Kidney epithelial cell (primary cell): ENCODE measurements at regions not wholly inside any gene's neighbourhood (a gene's known extent, or its start where the extent isn't known, plus 50 kb on each side); places are given as distances from the start of the nearest gene placed in this dataset.

Source experiments
- DNase-seq: peaks from one replicate; pipeline ENCODE4 v3.0.0-alpha.2; 2010; ENCODE audit warnings: low read depth
- H3K27me3 ChIP-seq: 2 replicates; pipeline ENCODE4 v1.6.0; 2011; ENCODE audit warnings: low read length; ENCODE audit not compliant: control insufficient read depth, insufficient read depth
- H3K36me3 ChIP-seq: 2 replicates; pipeline ENCODE4 v1.5.1; 2011; ENCODE audit warnings: low read length; ENCODE audit not compliant: control insufficient read depth, insufficient read depth
- H3K4me3 ChIP-seq: 2 replicates; pipeline ENCODE4 v1.5.1; 2011; ENCODE audit warnings: low read depth, mild to moderate bottlenecking, control low read depth, low read length
- TF ChIP-seq, protein P1 (sequence below): IDR thresholded peaks from 2 replicates; pipeline ENCODE4 v1.5.1; 2011; ENCODE audit warnings: mild to moderate bottlenecking, moderate library complexity, low read length, control low read depth, inconsistent platforms; ENCODE audit not compliant: insufficient read depth, poor library complexity, severe bottlenecking

DNA sequence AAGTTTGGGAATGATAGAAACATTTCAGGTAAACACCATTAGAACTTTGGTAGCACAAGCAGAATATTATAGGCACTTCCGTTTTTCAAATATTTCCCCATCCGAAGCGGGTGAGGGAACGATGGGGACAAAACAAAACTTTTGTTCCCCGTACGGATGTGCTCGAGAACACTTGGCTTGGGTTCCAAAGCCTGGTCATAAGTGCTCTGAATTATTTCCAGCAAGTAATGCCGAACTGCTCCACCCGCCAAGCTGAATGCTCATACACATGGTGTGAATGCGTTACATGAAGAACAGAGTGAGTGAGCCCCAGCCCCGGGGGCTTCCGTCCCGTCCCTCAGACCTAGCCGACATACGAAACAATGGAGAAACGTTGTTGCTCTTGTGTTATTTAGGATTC, 438.2 kb upstream of the ARRDC4 start:
- Histone ChIP-seq H3K4me3 (no peak overlapping the region), H3K36me3 (no peaks in the 10 kb centered on the region), H3K27me3 (no peaks in the 10 kb centered on the region)
- TF ChIP-seq, protein P1, sequence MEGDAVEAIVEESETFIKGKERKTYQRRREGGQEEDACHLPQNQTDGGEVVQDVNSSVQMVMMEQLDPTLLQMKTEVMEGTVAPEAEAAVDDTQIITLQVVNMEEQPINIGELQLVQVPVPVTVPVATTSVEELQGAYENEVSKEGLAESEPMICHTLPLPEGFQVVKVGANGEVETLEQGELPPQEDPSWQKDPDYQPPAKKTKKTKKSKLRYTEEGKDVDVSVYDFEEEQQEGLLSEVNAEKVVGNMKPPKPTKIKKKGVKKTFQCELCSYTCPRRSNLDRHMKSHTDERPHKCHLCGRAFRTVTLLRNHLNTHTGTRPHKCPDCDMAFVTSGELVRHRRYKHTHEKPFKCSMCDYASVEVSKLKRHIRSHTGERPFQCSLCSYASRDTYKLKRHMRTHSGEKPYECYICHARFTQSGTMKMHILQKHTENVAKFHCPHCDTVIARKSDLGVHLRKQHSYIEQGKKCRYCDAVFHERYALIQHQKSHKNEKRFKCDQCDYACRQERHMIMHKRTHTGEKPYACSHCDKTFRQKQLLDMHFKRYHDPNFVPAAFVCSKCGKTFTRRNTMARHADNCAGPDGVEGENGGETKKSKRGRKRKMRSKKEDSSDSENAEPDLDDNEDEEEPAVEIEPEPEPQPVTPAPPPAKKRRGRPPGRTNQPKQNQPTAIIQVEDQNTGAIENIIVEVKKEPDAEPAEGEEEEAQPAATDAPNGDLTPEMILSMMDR: no peak
- no peak for DNase-seq

GRCh38 chr15:97525809-97526208, 434.7 kb upstream of the ARRDC4 start:
- TF ChIP-seq, protein P1: no peak
- no peak overlapping the region for H3K4me3 ChIP-seq
- no peaks in the 10 kb centered on the region for H3K36me3 ChIP-seq
- no peaks in the 10 kb centered on the region for H3K27me3 ChIP-seq
- no peak for DNase-seq

DNA sequence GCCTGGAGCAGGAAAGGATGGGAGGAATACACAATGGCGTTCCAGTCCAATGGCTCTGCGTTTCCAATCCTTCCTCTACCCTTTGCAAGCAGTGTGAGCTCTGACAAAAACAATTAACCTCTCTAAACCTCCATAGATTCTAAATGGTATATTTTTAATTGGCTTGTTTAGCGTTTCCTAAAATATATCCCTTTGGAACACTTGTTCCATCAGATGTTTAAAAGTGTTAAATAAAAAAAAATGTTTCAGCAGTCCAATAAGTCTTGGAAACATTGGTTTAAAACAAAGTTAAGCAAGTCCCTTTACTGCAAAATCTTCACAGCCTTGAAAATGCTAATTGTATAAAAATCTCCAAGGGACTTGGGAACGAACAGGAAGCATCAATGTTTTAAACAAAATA, 432.3 kb upstream of the ARRDC4 start:
- TF ChIP-seq, protein P1: no peak
- H3K4me3 ChIP-seq: no peak overlapping the region
- H3K36me3 ChIP-seq: no peaks in the 10 kb centered on the region
- no peaks in the 10 kb centered on the region for H3K27me3 ChIP-seq
- DNase-seq: no peak

GRCh38 chr15:97545799-97546198, 414.7 kb upstream of the ARRDC4 start:
- no peak overlapping the region for H3K4me3 ChIP-seq
- TF ChIP-seq, protein P1: no peak
- no peak for DNase-seq
- no peaks in the 10 kb centered on the region for H3K36me3 ChIP-seq
- no peaks in the 10 kb centered on the region for H3K27me3 ChIP-seq

DNA sequence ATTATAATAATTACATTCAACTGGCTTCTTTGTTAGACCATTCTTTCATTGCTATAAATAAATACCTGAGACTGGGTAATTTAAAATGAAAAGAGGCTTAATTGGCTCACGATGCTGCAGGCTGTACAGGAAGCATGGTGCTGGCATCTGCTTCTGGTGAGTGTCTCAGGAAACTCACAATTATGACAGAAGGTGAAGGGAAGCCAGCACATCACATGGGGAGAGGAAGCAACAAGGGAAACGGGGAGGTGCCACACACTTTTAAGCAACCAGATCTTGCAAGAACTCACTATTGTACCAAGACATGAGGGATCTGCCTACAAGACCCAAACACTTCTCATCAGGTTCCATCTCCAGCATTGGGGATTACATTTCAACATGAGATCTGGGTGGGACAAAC, 413.1 kb upstream of the ARRDC4 start:
- no peak overlapping the region for H3K4me3 ChIP-seq
- no peaks in the 10 kb centered on the region for H3K36me3 ChIP-seq
- DNase-seq: no peak
- TF ChIP-seq, protein P1: no peak
- no peaks in the 10 kb centered on the region for H3K27me3 ChIP-seq

DNA sequence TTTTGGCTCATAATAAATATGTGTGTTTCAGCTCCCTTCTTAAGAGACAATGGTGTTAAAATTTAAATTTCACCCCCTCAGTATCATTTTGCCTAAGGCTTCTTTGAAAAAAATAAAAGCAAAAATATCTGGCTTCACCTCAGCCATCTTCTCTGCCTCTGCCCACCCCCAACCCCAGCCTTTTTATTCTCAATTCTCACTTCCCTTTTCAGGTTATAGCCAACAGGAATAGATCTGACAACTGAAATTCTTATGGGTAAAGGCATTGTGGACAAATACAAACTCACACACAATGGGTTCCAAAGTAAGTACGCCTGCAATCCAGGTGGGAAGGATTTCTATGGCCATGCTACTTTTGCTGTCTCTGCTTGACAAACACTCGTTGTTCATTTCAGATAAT, 399.0 kb upstream of the ARRDC4 start:
- TF ChIP-seq, protein P1: no peak
- no peaks in the 10 kb centered on the region for H3K36me3 ChIP-seq
- no peak overlapping the region for H3K4me3 ChIP-seq
- DNase-seq: no peak
- no peaks in the 10 kb centered on the region for H3K27me3 ChIP-seq
